ENCODE measurements at regions not wholly inside any gene's neighbourhood (a gene's known extent, or its start where the extent isn't known, plus 50 kb on each side); places are given as distances from the start of the nearest gene placed in this dataset.

- DNase-seq (ENCODE audit: low read depth): no peak
- TF ChIP-seq CTCF (IDR thresholded peaks at IDR 0.05; ENCODE audit: insufficient read depth, low read depth, low read length): no peak
- no peak overlapping the region for H3K4me3 ChIP-seq (ENCODE audit: low read depth, low read length)
Measured at GRCh38 chr15:37720267-37720666, 214.2 kb upstream of the TMCO5A start.

GRCh38 chr15:37731146-37731746 is 203.2 kb upstream of the TMCO5A start:
- no peak for DNase-seq (ENCODE audit: low read depth)
- no peak for TF ChIP-seq CTCF (IDR thresholded peaks at IDR 0.05; ENCODE audit: insufficient read depth, low read depth, low read length)
- H3K4me3 ChIP-seq (ENCODE audit: low read depth, low read length): no peak overlapping the region

GRCh38 chr15:37733628-37734027 is 200.8 kb upstream of the TMCO5A start:
- no peak for TF ChIP-seq CTCF (IDR thresholded peaks at IDR 0.05; ENCODE audit: insufficient read depth, low read depth, low read length)
- DNase-seq (ENCODE audit: low read depth): no peak
- no peak overlapping the region for H3K4me3 ChIP-seq (ENCODE audit: low read depth, low read length)

GRCh38 chr15:37740623-37741141 is 193.8 kb upstream of the TMCO5A start:
- no peak for DNase-seq (ENCODE audit: low read depth)
- no peak overlapping the region for H3K4me3 ChIP-seq (ENCODE audit: low read depth, low read length)
- TF ChIP-seq CTCF (IDR thresholded peaks at IDR 0.05; ENCODE audit: insufficient read depth, low read depth, low read length): no peak

GRCh38 chr15:37743826-37744225 is 190.6 kb upstream of the TMCO5A start:
- H3K4me3 ChIP-seq (ENCODE audit: low read depth, low read length): no peak overlapping the region
- no peak for DNase-seq (ENCODE audit: low read depth)
- no peak for TF ChIP-seq CTCF (IDR thresholded peaks at IDR 0.05; ENCODE audit: insufficient read depth, low read depth, low read length)

- DNase-seq (ENCODE audit: low read depth): no peak
- H3K4me3 ChIP-seq (ENCODE audit: low read depth, low read length): no peak overlapping the region
- TF ChIP-seq CTCF (IDR thresholded peaks at IDR 0.05; ENCODE audit: insufficient read depth, low read depth, low read length): no peak
Measured at GRCh38 chr15:37744521-37744920, 189.9 kb upstream of the TMCO5A start.

GRCh38 chr15:37751401-37751800 is 183.0 kb upstream of the TMCO5A start:
- no peak for TF ChIP-seq CTCF (IDR thresholded peaks at IDR 0.05; ENCODE audit: insufficient read depth, low read depth, low read length)
- no peak for DNase-seq (ENCODE audit: low read depth)

More at GRCh38 chr15:37751401-37751800, 183.0 kb upstream of the TMCO5A start:
- no peak overlapping the region for H3K4me3 ChIP-seq (ENCODE audit: low read depth, low read length)

Data from fibroblast of villous mesenchyme (primary cell).